ENCODE measurements at regions not wholly inside any gene's neighbourhood (a gene's known extent, or its start where the extent isn't known, plus 50 kb on each side); places are given as distances from the start of the nearest gene placed in this dataset.

DNA sequence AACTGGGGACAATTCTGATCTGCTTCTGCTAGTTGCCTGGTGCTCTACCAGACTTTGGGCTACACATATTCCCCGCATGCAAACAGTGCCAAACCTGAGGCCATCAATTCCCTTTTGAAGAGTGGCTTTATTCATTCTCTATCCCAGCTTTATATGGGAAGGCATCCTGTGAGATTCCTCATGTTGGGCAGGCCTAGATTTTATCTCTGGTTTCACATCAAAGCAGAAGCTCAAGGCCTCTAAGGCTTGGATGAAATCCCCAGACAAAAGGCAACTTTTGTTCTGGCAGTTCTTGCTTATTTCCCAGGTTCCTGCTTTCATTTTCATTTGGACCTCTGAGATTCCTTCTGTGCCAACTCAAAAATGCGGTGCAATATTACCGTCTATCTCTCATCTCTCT, 648.8 kb downstream of the QKI start:
- DNase-seq (ENCODE audit: extremely low spot score): no peak
- ChIA-PET CTCF (no interaction called here), POLR2A (no interaction called here)
- TF ChIP-seq CTCF (IDR thresholded peaks at IDR 0.05; ENCODE audit: control extremely low read depth, extremely low read depth, low read depth, missing control alignments): no peak

- CTCF ChIA-PET: no interaction called here
- no peak for DNase-seq (ENCODE audit: extremely low spot score)
- POLR2A ChIA-PET: no interaction called here
- no peak for TF ChIP-seq CTCF (IDR thresholded peaks at IDR 0.05; ENCODE audit: control extremely low read depth, extremely low read depth, low read depth, missing control alignments)
These were observed 648.4 kb downstream of the QKI start for GRCh38 chr6:164062872-164063271.

GRCh38 chr6:164057876-164058275, 643.4 kb downstream of the QKI start:
- no peak for DNase-seq (ENCODE audit: extremely low spot score)
- CTCF ChIA-PET: interaction anchor here (0.8 to 1.4 kb wide), 2 partner anchors 11 to 102 kb away, joined by 3 read pairs; no protein-coding TSS in a partner anchor
- no peak for TF ChIP-seq CTCF (IDR thresholded peaks at IDR 0.05; ENCODE audit: control extremely low read depth, extremely low read depth, low read depth, missing control alignments)
- POLR2A ChIA-PET: no interaction called here

DNA sequence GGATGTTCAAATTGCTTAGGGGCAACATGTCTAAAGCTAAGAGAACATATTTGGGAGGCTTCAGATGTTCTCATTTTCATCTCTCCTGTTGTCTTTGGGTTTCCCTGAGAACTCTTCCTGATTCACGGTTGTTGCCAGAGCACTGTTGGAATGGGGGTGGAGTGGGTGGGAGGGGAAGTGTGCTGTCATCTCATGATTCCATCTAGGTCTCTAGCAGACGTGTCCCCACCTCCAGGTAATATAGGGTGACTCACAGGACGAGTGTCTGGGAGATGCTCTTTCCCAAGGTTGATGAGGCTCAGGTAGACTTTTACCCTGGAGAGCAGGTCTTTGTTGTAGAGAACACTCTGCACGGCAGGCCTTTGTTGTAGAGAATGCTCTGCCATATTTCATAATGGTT, 636.9 kb downstream of the QKI start:
- TF ChIP-seq CTCF (IDR thresholded peaks at IDR 0.05; ENCODE audit: control extremely low read depth, extremely low read depth, low read depth, missing control alignments): no peak
- POLR2A ChIA-PET: no interaction called here
- CTCF ChIA-PET: no interaction called here
- DNase-seq (ENCODE audit: extremely low spot score): no peak

DNA sequence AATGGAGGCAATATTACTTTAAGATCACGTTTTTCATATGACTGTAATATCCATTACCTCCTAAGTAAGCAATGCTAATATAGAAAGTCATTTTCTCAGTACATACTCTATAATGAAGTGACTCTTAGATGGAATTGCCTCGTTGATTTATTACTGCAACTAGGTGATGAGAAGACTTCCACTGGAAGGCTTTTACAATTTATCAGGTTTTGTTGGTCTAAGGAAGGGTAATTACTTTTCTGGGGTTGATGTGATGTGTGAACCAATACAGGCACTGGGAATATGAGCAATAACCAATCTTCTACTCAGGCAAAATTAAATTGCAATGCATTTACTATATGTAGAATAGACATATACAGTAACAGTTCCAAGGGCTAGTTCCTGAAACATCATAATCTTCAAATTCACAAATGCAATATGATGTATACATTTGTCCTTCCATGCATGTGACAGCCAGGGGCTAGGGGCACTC, 635.0 kb downstream of the QKI start:
- DNase-seq (ENCODE audit: extremely low spot score): no peak
- CTCF ChIA-PET: no interaction called here
- TF ChIP-seq CTCF (IDR thresholded peaks at IDR 0.05; ENCODE audit: control extremely low read depth, extremely low read depth, low read depth, missing control alignments): no peak
- POLR2A ChIA-PET: no interaction called here

DNA sequence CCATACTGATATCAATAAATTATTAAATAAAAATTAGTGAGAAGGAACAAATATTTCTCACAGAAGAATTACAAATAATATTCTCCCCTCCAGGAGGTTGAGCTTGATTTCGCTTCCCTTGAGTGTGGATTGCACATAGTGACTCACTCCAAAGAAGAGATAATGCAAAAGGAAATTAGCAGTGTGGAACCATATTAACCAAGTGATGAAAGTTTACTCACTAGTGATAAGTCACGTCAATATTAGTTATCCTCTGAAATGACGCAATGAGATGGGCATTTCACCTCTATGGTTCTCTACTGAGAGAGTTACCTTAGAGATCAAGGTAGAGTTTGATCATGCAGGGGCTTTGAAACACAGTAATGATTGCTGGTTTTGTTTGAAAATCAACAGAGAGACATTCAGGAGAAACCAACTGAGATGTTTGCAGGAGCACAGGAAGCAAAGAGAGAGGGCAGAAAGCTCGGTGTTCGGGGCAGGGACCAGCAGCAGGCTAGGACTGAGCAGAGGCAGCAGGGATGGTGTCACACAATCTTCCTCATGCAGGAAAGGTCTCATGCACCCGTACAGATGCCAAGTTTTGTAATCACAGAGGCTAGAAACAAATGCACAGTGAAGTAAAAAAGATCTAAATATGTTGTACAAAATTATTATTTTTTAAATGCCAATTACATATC, 634.5 kb downstream of the QKI start:
- CTCF ChIA-PET: no interaction called here
- no peak for TF ChIP-seq CTCF (IDR thresholded peaks at IDR 0.05; ENCODE audit: control extremely low read depth, extremely low read depth, low read depth, missing control alignments)
- DNase-seq (ENCODE audit: extremely low spot score): no peak
- POLR2A ChIA-PET: no interaction called here

All from GM10248 (cell line).